ENCODE measurements at regions not wholly inside any gene's neighbourhood (a gene's known extent, or its start where the extent isn't known, plus 50 kb on each side); places are given as distances from the start of the nearest gene placed in this dataset.

DNA sequence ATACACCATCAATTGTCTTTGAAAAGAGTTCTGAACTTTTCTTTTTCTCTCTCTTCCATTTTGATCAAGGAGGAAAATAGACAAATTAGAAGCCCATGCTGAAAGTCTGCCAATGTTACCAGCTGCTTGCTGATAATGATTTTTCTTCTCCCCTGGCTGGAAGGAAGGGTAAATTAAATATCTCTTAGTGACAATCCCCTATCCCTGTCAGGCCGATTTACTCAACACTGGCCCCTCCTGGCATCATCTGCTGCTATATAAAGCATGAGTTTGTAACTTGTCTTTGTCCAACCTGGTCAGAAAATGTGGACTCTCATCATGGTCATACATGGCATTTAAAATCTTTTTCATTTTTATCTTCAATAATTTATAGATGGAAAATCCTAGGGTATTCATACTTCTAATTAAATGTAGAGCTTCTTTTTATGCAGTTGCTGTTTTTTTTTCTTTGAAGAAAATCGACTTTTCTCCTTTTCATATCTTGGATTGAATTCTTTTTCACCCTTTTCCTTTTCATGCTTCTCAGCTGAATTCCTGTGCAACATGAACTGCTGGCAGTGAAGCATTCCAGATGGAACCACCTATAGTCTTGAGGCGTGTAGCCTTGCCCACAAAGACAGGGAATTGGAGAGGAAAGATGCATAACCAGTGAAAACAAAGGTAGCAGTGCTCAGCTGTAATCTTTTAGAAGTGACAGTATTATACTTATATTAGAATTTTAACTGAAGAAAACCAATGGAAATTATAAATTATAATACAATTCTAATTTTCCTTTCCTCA lies 214.7 kb upstream of the PTGFR start:
- TF ChIP-seq POLR2A (IDR thresholded peaks at IDR 0.05) = no peak
- TF ChIP-seq CTCF (IDR thresholded peaks at IDR 0.05) = peak in 1 of 12 donors; percentile 5
- H3K27ac ChIP-seq = peak overlapping the region in 1 of 12 donors; percentile 34
- peaks cover 0 to 13% (median 0%) of the 10 kb centered on the region in 12 donors for H3K4me1 ChIP-seq
- no peaks in the 10 kb centered on the region for H3K36me3 ChIP-seq
- intact Hi-C loops (cut with DNase I) = no loop called here
- DNase-seq (no peak), ATAC-seq (no peak)
- H3K27me3 ChIP-seq = no peaks in the 10 kb centered on the region
- 17 to 40% (median 35%) methylated on average over 3 of the region's 3 CpGs for WGBS, 4 donors
- H3K9me3 ChIP-seq = no peaks in the 10 kb centered on the region
- no peak overlapping the region for H3K4me3 ChIP-seq

GRCh38 chr1:78277253-78277652 lies 213.5 kb upstream of the PTGFR start:
- peaks cover 0 to 13% (median 0%) of the 10 kb centered on the region in 12 donors for H3K4me1 ChIP-seq
- intact Hi-C loops (cut with DNase I) = no loop called here
- peak overlapping the region in 1 of 12 donors; percentile 34 for H3K27ac ChIP-seq
- H3K36me3 ChIP-seq = no peaks in the 10 kb centered on the region
- no peak for TF ChIP-seq POLR2A (IDR thresholded peaks at IDR 0.05)
- no peak for TF ChIP-seq CTCF (IDR thresholded peaks at IDR 0.05)
- H3K27me3 ChIP-seq = no peaks in the 10 kb centered on the region
- ATAC-seq (no peak), DNase-seq (no peak)
- no peak overlapping the region for H3K4me3 ChIP-seq
- no peaks in the 10 kb centered on the region for H3K9me3 ChIP-seq

GRCh38 chr1:78279051-78279450 lies 211.7 kb upstream of the PTGFR start:
- intact Hi-C loops (cut with DNase I) = loop anchor here in 1 of 10 donors (2.0 kb wide), 1 partner anchor 20 kb away; no protein-coding TSS in a partner anchor
- H3K4me3 ChIP-seq = no peak overlapping the region
- peaks cover 0 to 13% (median 0%) of the 10 kb centered on the region in 12 donors for H3K4me1 ChIP-seq
- ATAC-seq = peak in 2 of 4 donors; percentile 84 to 91
- TF ChIP-seq POLR2A (IDR thresholded peaks at IDR 0.05) (no peak), CTCF (IDR thresholded peaks at IDR 0.05) (no peak)
- DNase-seq = no peak
- 48 to 68% (median 55%) methylated on average over 2 of the region's 2 CpGs for WGBS, 4 donors
- H3K27me3 ChIP-seq = no peaks in the 10 kb centered on the region
- no peaks in the 10 kb centered on the region for H3K9me3 ChIP-seq
- H3K36me3 ChIP-seq = no peaks in the 10 kb centered on the region
- H3K27ac ChIP-seq = no peak overlapping the region

DNA sequence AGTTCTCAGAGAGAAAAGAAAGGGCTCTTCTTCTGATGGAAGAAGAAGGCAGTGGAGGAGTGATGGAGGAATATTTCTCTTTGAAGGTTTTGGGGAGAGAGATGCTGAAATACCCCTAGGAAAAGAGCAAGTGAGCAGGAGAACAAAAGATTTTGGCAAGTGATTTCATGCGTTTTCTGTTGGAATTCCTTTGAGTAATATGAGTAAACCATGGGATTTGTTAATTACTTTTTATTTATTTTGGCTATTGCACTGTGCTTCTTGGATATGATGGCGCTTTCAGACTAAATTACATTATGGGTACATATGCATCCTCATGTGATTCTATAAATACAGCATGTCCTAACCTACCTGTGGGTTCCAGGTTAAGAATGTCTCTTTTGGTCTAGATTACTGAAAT lies 210.1 kb upstream of the PTGFR start:
- 66 to 79% (median 71%) methylated on average over 2 of the region's 2 CpGs for whole genome bisulfite sequencing, 4 donors
- intact Hi-C loops (cut with DNase I) = no loop called here
- no peak for ATAC-seq
- Histone ChIP-seq H3K9me3 (no peaks in the 10 kb centered on the region), H3K27me3 (no peaks in the 10 kb centered on the region), H3K36me3 (no peaks in the 10 kb centered on the region), H3K4me1 (peaks cover 0 to 6% (median 0%) of the 10 kb centered on the region in 12 donors), H3K27ac (no peak overlapping the region), H3K4me3 (no peak overlapping the region)
- no peak for DNase-seq
- TF ChIP-seq CTCF (IDR thresholded peaks at IDR 0.05) = no peak

Data from heart left ventricle (tissue), 16 donors.